ENCODE measurements at regions not wholly inside any gene's neighbourhood (a gene's known extent, or its start where the extent isn't known, plus 50 kb on each side); places are given as distances from the start of the nearest gene placed in this dataset.
A peak's percentile ranks its signal among the peaks of the same experiment; 100 is the strongest.

DNA sequence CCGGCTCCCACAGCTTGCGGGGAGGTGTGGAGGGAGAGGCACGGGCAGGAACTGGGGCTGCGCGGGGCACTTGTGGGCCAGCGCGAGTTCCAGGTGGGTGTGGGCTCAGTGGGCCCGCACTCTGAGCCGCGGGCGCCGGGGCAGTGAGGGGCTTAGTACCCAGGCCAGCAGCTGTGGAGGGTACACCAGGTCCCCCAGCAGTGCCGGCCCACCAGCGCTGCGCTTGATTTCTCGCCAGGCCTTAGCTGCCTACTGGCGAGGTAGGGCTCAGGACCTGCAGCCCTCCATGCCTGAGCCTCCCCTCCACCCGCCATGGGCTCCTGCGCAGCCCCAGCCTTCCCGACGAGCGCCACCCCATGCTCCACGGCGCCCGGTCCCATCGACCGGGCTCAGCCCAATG, 337.9 kb upstream of the ACVR2A start:
- no peak for DNase-seq

DNA sequence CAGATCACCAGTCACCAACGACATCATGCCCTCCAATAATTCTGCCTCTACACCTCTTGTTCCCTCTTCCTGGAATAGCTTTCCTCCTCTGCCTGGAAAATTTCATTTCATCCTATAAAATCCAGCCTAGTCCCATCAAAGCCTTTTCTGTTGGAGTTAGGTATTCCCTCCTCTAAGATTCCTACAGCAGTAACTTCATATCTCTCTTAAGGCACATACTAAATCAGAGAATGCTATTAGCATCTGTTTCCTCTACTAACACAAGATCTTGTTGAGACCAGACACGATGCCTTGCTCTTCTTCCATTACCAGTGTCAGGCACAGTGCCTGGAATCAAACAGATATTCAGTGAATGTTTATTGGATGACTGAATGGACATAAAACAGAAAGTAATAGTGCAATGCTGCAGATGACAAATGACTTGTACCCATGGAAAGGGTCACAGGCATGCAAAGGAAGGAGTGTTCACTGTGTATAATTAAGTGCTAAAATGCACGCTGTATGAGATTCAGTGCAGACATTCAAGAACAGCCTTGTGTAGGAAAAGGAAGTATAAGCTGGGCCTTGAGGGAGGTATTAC, 342.0 kb upstream of the ACVR2A start:
- DNase-seq = no peak

DNA sequence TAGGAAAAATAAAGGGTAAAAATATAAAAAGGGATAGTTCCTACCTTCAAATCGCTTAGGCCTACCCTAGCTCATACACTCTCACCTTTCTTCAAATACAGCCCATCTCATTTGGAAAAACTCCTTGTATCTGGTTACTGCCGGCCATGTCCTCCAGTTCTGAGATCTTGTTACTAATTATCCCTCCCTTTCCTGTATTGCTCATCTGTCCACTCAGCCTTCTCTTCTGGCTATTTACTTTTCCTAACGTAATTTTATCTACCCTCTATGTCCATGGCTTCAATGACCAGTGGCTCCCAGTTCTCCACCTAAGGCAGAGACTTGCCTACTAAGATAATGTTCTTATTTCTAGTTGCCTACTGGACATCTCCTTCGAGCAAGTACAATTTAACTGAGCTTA, 342.9 kb upstream of the ACVR2A start:
- no peak for DNase-seq

DNA sequence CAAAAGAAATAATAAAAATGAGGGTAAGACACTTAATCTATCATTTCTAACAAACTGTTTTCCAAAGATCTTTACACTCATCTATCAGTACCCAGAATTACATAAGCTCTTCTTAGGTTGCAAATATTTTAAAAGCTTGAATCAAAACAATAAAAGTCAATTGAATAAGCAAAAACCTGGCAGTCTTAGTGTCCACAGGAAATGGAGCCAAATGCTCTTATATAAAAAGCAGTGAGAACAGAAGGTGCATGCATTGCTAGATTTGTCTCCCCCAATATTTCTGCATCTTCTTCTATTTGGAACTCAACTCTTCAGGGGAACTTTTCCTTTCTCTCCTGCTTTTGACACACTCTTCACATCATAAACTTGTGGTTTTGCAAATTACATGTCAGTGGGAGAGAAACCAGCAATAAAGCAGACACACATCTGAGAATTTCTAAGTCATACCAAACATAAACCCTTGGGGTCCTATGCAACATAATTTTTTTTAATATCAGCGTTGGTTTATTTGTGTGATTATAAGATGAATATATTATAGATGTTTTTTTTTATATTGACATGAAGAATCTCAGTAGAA, 343.9 kb upstream of the ACVR2A start:
- peak in 1 of 3 donors; percentile 36 for DNase-seq

DNA sequence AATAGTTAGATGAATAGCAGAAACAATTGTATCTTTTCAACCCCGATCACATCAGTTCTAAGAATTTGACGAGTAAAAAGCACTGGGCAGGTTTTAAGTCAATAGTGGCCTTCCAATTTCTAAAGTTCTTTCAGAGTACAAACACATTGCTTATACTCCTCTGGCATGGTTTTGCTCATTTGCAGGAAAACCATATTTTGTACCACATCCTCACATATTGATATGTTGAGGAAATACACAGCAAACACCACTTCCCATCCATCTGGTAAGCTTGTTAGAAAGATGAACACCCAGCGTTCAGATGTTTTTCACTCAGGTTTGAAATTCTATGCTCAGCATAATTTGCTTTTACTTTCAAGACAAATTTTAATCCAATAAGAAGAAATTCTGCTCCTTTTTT, 344.6 kb upstream of the ACVR2A start:
- DNase-seq = peak in 1 of 3 donors; percentile 19

DNA sequence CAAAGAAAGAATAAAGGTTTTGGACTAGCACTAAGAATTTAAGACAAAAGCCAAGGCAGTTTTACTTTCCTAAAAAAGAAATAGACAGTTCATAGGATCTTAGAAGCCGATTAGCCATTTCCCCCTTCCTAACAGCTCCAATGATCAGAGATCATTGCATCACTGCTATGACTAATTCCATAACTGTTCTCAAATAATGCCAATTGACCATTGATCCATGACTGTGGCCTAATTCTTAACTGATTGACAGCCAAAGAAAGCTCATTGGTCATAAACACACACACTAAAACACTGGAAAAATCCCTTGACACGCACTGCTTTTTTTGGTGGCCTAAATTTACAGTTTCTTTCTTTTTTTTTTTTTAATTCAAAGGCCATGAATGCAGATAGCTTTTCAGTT, 345.0 kb upstream of the ACVR2A start:
- DNase-seq = no peak

DNA sequence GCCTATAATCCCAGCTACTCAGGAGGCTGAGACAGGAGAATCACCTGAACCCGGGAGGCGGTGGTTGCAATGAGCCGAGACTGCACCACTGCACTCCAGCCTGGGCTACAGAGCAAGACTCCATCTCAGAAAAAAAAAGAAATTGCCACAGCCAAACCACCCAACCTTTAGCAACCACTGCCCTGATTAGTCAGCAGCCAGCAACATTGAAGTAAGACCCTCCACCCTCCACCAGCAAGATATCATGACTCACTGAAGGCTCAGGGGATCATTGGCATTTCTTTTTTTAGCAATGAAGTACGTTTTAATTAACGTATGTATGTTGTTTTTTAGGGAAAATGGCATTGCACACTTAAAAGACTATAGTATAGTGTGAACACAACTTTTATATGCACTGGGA, 349.1 kb upstream of the ACVR2A start:
- DNase-seq = no peak

DNA sequence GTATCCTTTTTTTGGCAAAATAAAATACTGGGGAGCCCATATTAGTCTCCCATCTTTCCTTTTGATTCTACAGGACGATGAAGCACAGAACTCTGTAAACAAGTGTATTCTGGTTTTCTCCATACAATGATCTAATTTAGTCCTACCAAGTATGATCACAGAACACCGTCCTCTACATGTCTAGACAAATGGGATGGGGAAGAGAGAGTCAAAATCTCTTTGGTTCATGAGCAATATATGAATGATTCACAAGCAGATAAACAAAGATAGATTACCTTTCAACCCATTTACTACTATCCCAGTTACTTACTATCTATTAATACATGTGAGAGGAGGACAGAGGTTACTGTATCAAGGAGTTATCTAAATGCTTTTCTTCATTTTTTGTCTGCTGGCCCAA, 352.4 kb upstream of the ACVR2A start:
- DNase-seq = no peak

DNA sequence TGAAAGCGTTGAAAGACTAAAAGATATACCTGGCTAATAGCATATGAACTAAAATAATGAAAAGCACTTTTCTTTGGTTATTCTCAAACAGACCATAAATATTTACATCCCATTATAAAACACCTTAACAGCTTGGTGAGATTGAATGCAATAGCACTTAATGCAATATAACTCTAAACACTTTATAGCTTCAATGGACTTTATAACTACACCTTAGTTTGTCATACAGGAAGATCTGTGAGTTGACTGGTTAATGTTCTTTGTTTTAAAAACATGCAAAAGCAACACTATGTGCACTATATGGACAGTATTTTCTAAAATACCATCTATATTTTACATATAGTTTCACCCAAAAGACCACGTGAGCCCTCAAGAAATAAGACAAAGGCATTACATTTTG, 353.3 kb upstream of the ACVR2A start:
- no peak for DNase-seq

DNA sequence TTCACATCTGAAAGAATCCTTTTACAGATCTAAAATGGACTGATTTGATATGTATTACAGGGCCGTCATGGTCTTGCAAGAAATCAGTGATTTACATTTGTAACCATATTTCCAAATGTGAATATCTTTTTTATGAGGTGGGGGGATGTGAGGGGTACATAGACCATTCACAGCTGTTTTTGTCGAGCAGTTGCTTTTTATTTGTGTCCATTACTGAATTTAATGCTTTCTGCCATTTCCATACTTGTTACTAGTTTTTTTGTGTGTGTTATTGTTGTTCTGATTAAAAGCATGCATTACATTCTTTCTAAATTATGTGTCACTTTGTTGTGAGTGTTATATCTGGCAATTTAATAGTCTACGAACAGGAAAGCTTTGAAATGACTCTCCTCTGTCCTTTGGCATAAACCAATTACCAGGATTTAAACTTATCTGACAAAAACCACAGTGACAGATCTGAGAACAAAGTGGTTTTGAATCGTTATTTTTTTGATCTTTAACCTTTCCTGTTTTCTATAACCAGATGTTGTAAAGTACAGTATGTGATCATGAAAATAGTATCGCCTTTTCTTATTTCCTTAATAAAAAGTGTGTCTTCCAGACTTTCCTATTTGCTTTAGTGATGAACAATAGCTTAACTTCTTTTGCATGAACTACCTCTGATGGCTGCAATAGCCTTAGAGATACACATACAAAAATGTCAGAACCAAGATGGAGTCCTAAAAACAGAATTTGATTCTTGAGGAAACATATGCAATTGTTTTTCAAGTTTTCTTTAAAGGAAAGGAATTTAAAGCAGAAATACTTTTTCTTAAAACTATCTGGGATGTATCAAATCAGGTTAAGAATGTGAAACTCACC, 354.2 kb upstream of the ACVR2A start:
- DNase-seq = no peak

DNA sequence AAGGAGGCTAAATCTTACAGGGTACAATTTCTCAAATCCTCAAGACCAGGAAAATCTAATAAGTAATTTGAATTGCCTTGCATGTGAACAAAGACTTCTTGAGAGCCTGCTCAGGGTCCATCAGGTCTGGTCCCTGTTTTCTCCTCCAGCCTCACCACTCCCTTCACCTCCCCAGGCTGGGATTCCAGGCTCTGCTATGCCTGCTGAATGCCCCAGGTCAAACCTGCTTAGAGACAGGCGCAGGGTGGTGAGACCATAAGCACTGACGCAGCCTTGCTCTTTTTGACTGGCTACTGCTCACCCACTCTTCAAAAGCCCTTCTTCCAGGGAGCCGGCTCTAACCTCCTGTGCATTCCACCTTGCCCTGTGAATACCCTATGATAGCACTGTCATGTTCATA, 356.4 kb upstream of the ACVR2A start:
- no peak for DNase-seq

DNA sequence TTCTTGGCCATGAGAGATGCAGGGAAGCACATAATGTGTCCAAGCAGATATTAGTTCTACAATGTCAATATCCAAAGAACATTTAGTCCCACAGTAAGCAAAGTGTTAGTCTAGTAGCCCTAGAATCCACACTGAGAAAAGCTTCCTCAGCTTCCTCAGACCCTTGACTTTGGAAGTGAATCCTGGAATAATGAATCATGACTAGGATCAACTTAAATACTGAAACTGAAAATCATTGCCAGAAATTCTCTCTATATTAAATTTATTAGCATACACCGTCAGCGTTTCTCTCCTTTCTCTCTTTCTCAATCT, 356.9 kb upstream of the ACVR2A start:
- DNase-seq = no peak

DNA sequence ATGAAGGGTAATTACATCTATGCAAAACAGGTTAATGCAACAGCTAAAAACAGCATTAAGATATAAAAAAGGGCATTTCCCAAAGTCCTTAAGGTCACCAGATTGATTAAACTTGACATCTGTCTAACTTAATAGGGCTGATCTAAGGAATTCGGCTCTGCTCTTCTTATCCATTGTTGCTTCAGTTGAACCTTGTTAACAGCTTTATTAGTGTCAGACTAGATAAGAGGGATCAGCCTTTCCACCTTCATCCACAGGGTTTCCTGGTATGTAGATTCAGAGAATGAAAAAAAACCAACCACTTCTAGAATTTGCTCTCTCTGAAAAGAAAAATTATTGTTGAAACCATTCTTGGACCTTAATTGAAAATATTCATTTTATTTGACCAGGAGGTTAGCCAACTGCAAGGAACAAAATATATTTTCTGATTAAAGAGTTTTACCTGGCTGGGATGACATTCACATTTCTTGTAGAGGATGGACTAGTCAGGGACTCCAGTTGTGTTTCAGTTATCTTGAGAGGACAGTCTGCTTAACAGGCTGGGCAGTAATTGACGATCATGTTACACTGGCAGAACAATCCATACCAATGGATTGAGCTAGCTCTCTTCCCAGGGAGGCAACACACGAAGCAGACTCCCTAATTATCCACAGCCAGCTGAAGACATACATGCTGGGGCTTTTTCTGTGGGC, 357.4 kb upstream of the ACVR2A start:
- peak in 1 of 3 donors; percentile 10 for DNase-seq

DNA sequence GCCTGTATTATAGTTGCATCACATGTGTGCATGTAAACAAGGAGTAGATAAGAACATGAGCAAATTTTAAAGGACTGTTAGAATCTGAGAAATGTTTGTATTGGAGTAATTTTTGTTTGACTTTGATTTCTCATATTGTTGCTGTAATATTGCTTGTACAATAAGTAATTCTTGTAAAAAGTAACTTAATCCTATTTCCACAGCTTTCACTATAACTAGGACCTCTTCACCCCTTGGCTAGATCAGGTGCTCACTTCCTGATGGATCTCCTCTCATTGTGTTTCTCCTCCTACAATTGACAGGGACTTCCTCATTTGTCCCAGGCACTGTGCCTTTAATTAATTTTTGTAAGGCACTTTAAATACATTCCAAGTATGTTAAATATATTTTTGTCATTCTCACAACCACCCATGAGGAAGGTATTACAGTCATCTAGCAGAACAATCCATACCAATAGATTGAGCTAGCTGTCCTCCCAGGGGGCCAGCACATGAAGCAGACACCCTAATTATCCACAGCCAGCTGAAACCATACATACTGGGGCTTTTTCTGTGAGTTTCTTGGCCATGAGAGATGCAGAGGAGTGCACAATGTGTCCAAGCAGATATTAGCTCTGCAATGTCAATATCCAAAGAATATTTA, 359.5 kb upstream of the ACVR2A start:
- no peak for DNase-seq

DNA sequence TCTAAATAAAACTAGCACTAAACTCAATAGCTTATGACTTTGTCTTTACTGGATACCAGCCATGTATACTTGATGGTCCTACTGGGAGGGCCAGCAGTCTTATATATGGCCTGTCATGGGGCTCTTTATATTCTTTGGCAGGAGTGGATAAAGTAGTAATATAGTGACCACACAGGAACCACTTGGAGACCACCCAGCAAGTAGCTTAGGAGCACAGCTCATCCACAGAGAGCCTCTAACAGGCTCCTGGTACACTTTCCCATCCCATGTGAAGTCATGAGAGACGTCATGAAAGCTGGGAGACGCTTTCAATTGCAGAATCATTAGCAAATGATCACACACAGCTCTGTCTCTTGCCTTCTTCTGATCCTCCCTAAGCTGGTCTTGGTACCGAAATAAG, 360.9 kb upstream of the ACVR2A start:
- no peak for DNase-seq

DNA sequence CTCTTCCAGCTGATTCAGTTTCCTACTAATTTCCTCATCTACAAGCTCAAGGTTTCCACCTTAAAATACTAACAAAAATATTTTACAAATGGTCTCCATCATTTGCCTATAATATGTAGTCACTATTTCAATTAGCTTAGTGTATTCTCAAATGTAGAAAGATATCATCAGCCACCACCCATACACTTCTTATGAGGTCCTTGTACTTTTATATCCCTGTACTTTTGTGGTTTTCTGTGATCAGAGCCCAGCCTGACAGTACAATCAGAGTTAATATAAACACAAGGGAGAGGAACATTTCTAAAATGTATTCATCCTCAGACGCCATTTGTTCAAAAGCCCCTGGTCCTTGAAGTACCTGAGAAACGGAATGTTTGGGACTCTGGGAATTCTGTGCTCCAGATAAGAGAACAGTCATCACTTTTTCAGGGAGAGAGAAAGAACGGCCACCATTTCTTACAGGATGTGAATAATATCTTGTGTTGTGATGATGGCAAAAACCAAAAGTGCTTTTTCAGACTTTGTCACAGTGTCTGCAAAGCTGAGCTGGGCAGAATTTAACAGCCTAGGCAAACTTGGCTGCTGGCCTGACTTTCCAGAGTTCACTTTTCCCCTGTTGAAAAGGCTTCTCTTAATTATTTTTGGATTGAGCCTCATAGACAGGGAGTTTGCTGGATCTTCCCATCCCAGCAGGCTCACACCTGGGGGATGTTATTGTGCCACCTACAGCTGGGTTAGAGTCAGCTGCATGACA, 361.7 kb upstream of the ACVR2A start:
- peak in 1 of 3 donors; percentile 10 for DNase-seq

DNA sequence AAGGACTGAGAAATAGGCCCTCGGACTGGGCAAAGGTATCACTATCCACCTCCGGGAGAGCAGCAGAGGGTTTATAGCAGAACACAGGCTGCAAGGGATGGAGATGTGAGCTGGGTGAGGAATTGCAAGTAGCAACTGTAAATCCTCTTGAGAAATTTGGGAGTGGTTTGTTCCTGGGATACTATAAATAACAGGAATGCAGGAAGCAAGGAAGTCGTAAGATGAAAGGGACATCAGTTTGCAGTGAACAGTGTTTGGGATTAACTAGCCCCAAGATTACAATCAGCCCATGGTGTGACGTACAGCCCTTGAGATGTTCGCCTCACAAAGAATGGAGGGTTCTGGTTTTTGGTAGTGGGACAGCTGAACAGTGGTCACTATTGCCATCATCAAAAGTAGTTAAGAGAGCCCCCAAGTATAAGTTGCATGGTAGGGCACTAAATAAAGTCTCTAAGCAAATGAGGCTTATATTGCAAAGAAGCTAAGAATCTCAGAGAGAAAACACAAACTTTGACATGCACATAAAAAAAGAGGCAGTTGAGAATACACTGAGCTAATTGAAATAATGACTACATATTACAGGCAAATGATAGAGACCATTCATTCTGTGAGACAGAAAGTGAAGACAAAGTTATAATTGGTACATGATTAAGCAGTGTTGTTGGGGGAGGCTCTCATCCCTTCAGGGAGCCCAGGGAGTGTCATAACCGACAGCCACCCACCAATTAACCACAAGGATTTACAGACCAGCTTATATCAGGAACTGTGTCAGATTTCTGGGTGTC, 362.5 kb upstream of the ACVR2A start:
- DNase-seq = no peak

DNA sequence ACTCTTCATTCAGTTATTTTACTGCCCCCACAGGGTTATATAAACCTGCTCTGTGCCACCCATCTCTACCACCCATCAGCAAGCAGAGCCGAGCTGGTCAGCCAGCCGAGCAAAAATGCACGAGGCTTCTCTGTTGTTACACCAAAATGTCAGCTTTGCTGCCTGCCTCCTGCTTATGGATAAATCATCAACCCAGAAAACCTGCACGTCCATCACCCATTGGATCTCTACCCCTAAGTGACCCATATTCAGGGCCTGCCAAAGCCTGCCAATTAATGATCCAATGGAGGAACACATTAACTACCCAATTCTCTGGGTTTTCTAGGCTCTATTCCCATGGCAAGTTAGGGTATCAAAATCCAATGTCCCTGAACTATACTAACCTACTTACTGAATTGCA, 365.5 kb upstream of the ACVR2A start:
- DNase-seq = no peak

DNA sequence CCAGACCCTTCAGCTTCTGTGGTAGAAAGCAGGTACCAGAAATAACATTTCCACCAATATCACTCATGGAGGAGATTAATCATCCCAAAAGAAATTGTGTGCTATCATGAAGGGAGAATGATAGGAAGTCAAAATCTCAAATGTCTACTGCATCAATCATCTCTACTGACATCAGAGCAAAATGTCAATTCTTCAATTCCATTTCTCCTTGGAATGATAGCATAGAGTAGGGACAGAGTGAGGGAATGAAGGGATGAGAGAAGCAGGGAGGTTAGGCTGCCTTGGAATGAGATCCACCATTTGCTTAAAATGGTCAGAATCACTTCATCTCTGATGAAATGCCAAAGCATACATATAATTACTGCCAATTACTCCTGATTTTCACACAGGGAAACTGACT, 371.8 kb upstream of the ACVR2A start:
- no peak for DNase-seq

DNA sequence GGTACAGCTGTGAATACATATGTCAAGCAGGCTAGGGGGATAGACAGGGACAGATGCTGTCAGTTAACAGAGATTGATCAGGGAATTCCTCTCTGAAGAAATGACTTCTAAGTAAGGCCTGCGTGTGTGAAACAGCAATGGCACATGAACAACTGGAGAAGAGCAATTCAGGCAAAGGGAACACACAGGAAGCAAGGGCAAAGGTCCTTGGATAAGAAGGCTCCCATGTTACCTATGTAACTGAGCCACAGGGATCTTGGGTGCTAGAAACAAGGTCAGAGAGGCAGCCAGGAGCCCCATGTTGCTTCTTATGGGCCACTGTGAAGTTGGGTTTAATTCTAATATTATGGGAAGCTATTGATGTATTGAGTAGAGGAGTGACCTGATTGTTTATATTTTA, 373.7 kb upstream of the ACVR2A start:
- no peak for DNase-seq

DNA sequence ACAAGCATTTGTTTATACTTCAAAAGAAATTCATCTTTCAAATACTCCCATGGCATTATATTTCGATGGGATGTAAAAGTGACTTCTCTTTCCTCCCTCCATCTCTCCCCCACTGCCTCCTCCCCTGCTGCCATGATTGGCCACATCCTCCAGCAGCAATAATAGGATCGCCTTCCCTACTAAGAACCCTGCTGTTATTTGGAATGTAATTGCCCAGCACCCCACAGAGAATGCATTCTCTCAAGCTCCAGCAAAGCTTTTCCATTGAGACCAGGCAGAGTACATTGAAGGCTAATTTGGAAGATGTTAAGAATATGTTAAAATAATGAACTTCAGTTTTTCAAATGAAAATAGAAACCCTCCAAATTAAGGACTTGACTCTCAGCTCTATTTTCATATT, 375.4 kb upstream of the ACVR2A start:
- DNase-seq = no peak
